Ascending aorta (tissue), 2 donors: ENCODE measurements at regions not wholly inside any gene's neighbourhood (a gene's known extent, or its start where the extent isn't known, plus 50 kb on each side); places are given as distances from the start of the nearest gene placed in this dataset.

ENCODE experiments used
- DNase-seq, 2 donors: peaks; one replicate each; pipeline ENCODE4 v3.0.0-alpha.2; 2019; ENCODE audit warnings: low spot score in 2 of 2
- H3K27ac ChIP-seq, 2 donors: fragments of 200-600 bp; sonication (generic); one replicate each; pipeline ENCODE4 v1.5.1; 2016 to 2017; ENCODE audit warnings: mild to moderate bottlenecking in 1 of 2
- H3K27me3 ChIP-seq: fragments of 200-600 bp; sonication (generic); one replicate; pipeline ENCODE4 v1.5.1; 2017
- H3K36me3 ChIP-seq, 2 donors: fragments of 200-600 bp; sonication (generic); one replicate each; pipeline ENCODE4 v1.5.1; 2016
- H3K4me1 ChIP-seq, 2 donors: fragments of 200-600 bp; sonication (generic); one replicate each; pipeline ENCODE4 v1.5.1; 2016 to 2017; ENCODE audit warnings: mild to moderate bottlenecking in 1 of 2
- H3K4me3 ChIP-seq, 2 donors: fragments of 200-600 bp; sonication (generic); one replicate each; pipeline ENCODE4 v1.5.1; 2016 to 2017; ENCODE audit warnings: mild to moderate bottlenecking in 1 of 2
- H3K9me3 ChIP-seq, 2 donors: fragments of 200-600 bp; sonication (generic); one replicate each; pipeline ENCODE4 v1.5.1; 2016
- CTCF ChIP-seq, 3 experiments: fragments of 200-600 bp in 2 of 3; fragments of 450-650 bp in 1 of 3; sonication (generic) in 2 of 3; IDR thresholded peaks; one replicate each; pipeline ENCODE4 v1.5.1; 2016 to 2019; ENCODE audit warnings: antibody characterized with exemption in 3 of 3, mild to moderate bottlenecking in 1 of 3, moderate library complexity in 1 of 3
- intact Hi-C: fragments of 100-400 bp; cut with DNase I; formaldehyde crosslinking; loops from one replicate; pipeline ENCODE4 v1.15.1; 2023

- no peaks in the 10 kb centered on the region for H3K36me3 ChIP-seq
- H3K27me3 ChIP-seq = no peaks in the 10 kb centered on the region
- intact Hi-C loops = no loop called here
- DNase-seq = no peak
- no peaks in the 10 kb centered on the region for H3K4me1 ChIP-seq
- H3K27ac ChIP-seq = no peak overlapping the region
- H3K4me3 ChIP-seq = no peak overlapping the region
- no peaks in the 10 kb centered on the region for H3K9me3 ChIP-seq
- no peak for TF ChIP-seq CTCF (IDR thresholded peaks at IDR 0.05)
These were observed 261.5 kb upstream of the SORCS1 start for GRCh38 chr10:107425931-107426553.

GRCh38 chr10:107424628-107425027 lies 260.1 kb upstream of the SORCS1 start:
- Histone ChIP-seq H3K27ac (no peak overlapping the region), H3K4me1 (no peaks in the 10 kb centered on the region), H3K9me3 (no peaks in the 10 kb centered on the region), H3K27me3 (no peaks in the 10 kb centered on the region), H3K4me3 (no peak overlapping the region), H3K36me3 (no peaks in the 10 kb centered on the region)
- TF ChIP-seq CTCF (IDR thresholded peaks at IDR 0.05) = no peak
- intact Hi-C loops = no loop called here
- no peak for DNase-seq

GRCh38 chr10:107423903-107424302 lies 259.4 kb upstream of the SORCS1 start:
- DNase-seq = no peak
- Histone ChIP-seq H3K9me3 (no peaks in the 10 kb centered on the region), H3K27ac (no peak overlapping the region), H3K27me3 (no peaks in the 10 kb centered on the region), H3K36me3 (no peaks in the 10 kb centered on the region), H3K4me3 (no peak overlapping the region), H3K4me1 (no peaks in the 10 kb centered on the region)
- intact Hi-C loops = no loop called here
- TF ChIP-seq CTCF (IDR thresholded peaks at IDR 0.05) = no peak

DNA sequence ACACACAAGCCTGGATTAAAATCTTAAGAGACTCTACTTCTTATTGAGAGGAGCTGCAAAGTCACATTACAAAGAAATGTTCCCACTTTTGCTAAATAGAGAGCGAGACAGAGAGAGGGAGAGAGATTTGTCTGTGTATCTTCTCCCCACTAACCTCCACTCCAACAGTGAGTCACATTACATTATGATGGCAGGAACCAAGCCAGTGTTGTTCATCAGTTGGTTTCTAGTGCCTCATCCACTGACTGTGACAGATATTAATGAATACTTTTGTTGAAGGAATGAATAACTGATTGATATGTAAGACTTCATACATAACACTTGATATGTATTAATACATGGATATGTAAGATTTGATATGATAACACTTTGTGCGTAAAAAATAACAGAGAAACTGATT lies 258.2 kb upstream of the SORCS1 start:
- Histone ChIP-seq H3K27ac (no peak overlapping the region), H3K27me3 (no peaks in the 10 kb centered on the region), H3K9me3 (no peaks in the 10 kb centered on the region), H3K4me1 (no peaks in the 10 kb centered on the region), H3K36me3 (no peaks in the 10 kb centered on the region), H3K4me3 (no peak overlapping the region)
- TF ChIP-seq CTCF (IDR thresholded peaks at IDR 0.05) = no peak
- intact Hi-C loops = no loop called here
- no peak for DNase-seq

- Histone ChIP-seq H3K27me3 (no peaks in the 10 kb centered on the region), H3K9me3 (no peaks in the 10 kb centered on the region), H3K4me3 (no peak overlapping the region), H3K4me1 (no peaks in the 10 kb centered on the region), H3K27ac (no peak overlapping the region), H3K36me3 (no peaks in the 10 kb centered on the region)
- intact Hi-C loops = no loop called here
- no peak for DNase-seq
- no peak for TF ChIP-seq CTCF (IDR thresholded peaks at IDR 0.05)
These were observed 255.7 kb upstream of the SORCS1 start for GRCh38 chr10:107420196-107420595.
